HL-60/S4 (cell line): ENCODE measurements at regions not wholly inside any gene's neighbourhood (a gene's known extent, or its start where the extent isn't known, plus 50 kb on each side); places are given as distances from the start of the nearest gene placed in this dataset.
"Not testable (repeated sequence)": the region's sequence is repeated elsewhere in the genome, so short reads cannot be mapped to it uniquely, and the experiment has no call there.

Source experiments
- in situ Hi-C: fragments of 300-500 bp; cut with MboI; formaldehyde crosslinking; loops from 2 replicates; pipeline ENCODE4 v1.14.3; 2022; ENCODE audit warnings: low sequenced_read_pairs

- in situ Hi-C loops = no loop called here
Observed at GRCh38 chr2:14445670-14446069, 186.8 kb upstream of the LRATD1 start.

GRCh38 chr2:14448340-14448739 lies 184.2 kb upstream of the LRATD1 start:
- in situ Hi-C loops = no loop called here

- in situ Hi-C loops = no loop called here
Observed at GRCh38 chr2:14451312-14451711, 181.2 kb upstream of the LRATD1 start.

- in situ Hi-C loops = no loop called here
Observed at GRCh38 chr2:14454202-14454601, 178.3 kb upstream of the LRATD1 start.

GRCh38 chr2:14459786-14460325 lies 172.7 kb upstream of the LRATD1 start:
- in situ Hi-C loops = no loop called here

GRCh38 chr2:14475994-14476393 lies 156.5 kb upstream of the LRATD1 start:
- in situ Hi-C loops = no loop called here

GRCh38 chr2:14479486-14479885 lies 153.0 kb upstream of the LRATD1 start:
- in situ Hi-C loops = no loop called here

GRCh38 chr2:14480120-14480519 lies 152.4 kb upstream of the LRATD1 start:
- in situ Hi-C loops = no loop called here

- in situ Hi-C loops = no loop called here
Observed at GRCh38 chr2:14480906-14481305, 151.6 kb upstream of the LRATD1 start.

GRCh38 chr2:14492920-14493503 lies 139.5 kb upstream of the LRATD1 start:
- in situ Hi-C loops = no loop called here

- in situ Hi-C loops = no loop called here
Observed at GRCh38 chr2:14494759-14495158, 137.8 kb upstream of the LRATD1 start.

- in situ Hi-C loops = no loop called here
Observed at GRCh38 chr2:14501061-14501460, 131.5 kb upstream of the LRATD1 start.

- in situ Hi-C loops = not testable (repeated sequence)
Observed at GRCh38 chr2:14506955-14507354, 125.6 kb upstream of the LRATD1 start.

- in situ Hi-C loops = no loop called here
Observed at GRCh38 chr2:14511541-14511940, 121.0 kb upstream of the LRATD1 start.

GRCh38 chr2:14513903-14514302 lies 118.6 kb upstream of the LRATD1 start:
- in situ Hi-C loops = no loop called here

GRCh38 chr2:14516844-14517243 lies 115.7 kb upstream of the LRATD1 start:
- in situ Hi-C loops = no loop called here

GRCh38 chr2:14517731-14518130 lies 114.8 kb upstream of the LRATD1 start:
- in situ Hi-C loops = no loop called here

- in situ Hi-C loops = no loop called here
Observed at GRCh38 chr2:14520385-14520945, 112.1 kb upstream of the LRATD1 start.

- in situ Hi-C loops = no loop called here
Observed at GRCh38 chr2:14524041-14524802, 108.3 kb upstream of the LRATD1 start.

- in situ Hi-C loops = no loop called here
Observed at GRCh38 chr2:14524803-14525080, 107.8 kb upstream of the LRATD1 start.

GRCh38 chr2:14530506-14530905 lies 102.0 kb upstream of the LRATD1 start:
- in situ Hi-C loops = no loop called here

- in situ Hi-C loops = no loop called here
Observed at GRCh38 chr2:14533131-14533757, 99.3 kb upstream of the LRATD1 start.
